K562 (cell line): ENCODE measurements at regions not wholly inside any gene's neighbourhood (a gene's known extent, or its start where the extent isn't known, plus 50 kb on each side); places are given as distances from the start of the nearest gene placed in this dataset.

Source experiments
- ATAC-seq: fragments of 200-7000 bp; cut with Tn5 transposase; 3 replicates; pipeline ENCODE4 v1.9.1; 2020; ENCODE audit warnings: moderate library complexity
- BruUV-seq: library from RNA; stranded (reverse); fragments of 400-500 nt; replicated peaks from 2 replicates; lab custom pipeline; 2021; lab: Mats Ljungman, UMichigan
- CTCF ChIA-PET: fragments of 300-600 bp; formaldehyde crosslinking; extraction: SDS; loops from one replicate; lab custom pipeline; 2021; ENCODE audit warnings: low intra/inter-chr PET ratio; lab: Yijun Ruan, JAX
- POLR2A ChIA-PET: fragments of 300-600, 350-650 bp; sonication (Branson Sonifier 250); formaldehyde crosslinking; extraction: SDS; loops from one replicate; lab custom pipeline; 2021; ENCODE audit warnings: antibody characterized with exemption, inconsistent platforms; lab: Yijun Ruan, JAX
- DNase-seq, 4 experiments: peaks; one replicate each; pipeline versions ENCODE4 v3.0.0 to v3.0.0-alpha.2; 2011 to 2018; ENCODE audit warnings: low spot score in 3 of 4, mixed read lengths in 3 of 4; ENCODE audit errors: extremely low read depth in 1 of 4
- FAIRE-seq: peaks from 2 replicates; lab custom pipeline; 2011; peaks lifted over from hg19 to GRCh38; lab: Jason Lieb, UNC
- H2AFZ ChIP-seq: 2 replicates; pipeline ENCODE4 v1.6.0; 2011; ENCODE audit warnings: low read depth, low read length, control low read depth, inconsistent platforms
- H3K27ac ChIP-seq: fragments of 200-600 bp; 3 replicates; pipeline ENCODE4 v1.8.0; 2011; ENCODE audit warnings: low read depth, mild to moderate bottlenecking, control low read depth, inconsistent platforms, low read length, moderate library complexity, mixed read lengths; ENCODE audit errors: extremely low read depth
- H3K27me3 ChIP-seq, 2 experiments: fragments of 300-600 bp in 1 of 2; 2 replicates in 1 of 2; 3 replicates in 1 of 2; pipeline versions ENCODE4 v1.6.0 to v1.8.0; 2011; ENCODE audit warnings: inconsistent platforms in 2 of 2, low read length in 2 of 2, mild to moderate bottlenecking in 1 of 2, mixed read lengths in 1 of 2, moderate library complexity in 1 of 2; ENCODE audit not compliant: control insufficient read depth in 2 of 2, insufficient read depth in 2 of 2
- H3K36me3 ChIP-seq: fragments of 300-600 bp; 3 replicates; pipeline ENCODE4 v1.8.0; 2011; ENCODE audit warnings: mild to moderate bottlenecking, low read length, inconsistent platforms; ENCODE audit not compliant: control insufficient read depth, insufficient read depth
- H3K4me1 ChIP-seq, 2 experiments: fragments of 200-600 bp in 1 of 2; replicated peaks in 1 of 2; 2 replicates in 1 of 2; 3 replicates in 1 of 2; pipeline versions ENCODE4 v1.5.1 to v1.8.0; 2011; ENCODE audit warnings: inconsistent platforms in 2 of 2, low read length in 2 of 2, mild to moderate bottlenecking in 1 of 2, mixed read lengths in 1 of 2, moderate library complexity in 1 of 2; ENCODE audit not compliant: control insufficient read depth in 2 of 2, insufficient read depth in 2 of 2
- H3K4me2 ChIP-seq: 2 replicates; pipeline ENCODE4 v1.6.1; 2011; ENCODE audit warnings: low read length, control low read depth, inconsistent platforms, mixed read lengths; ENCODE audit not compliant: insufficient read depth
- H3K4me3 ChIP-seq: fragments of 200-600 bp; sonication (generic), shearing (Covaris generic); 2 replicates; pipeline ENCODE4 v1.5.1; 2016; ENCODE audit warnings: control low read depth, inconsistent platforms
- H3K79me2 ChIP-seq: fragments of 200-600 bp; 3 replicates; pipeline ENCODE4 v1.8.0; 2011; ENCODE audit warnings: low read length, inconsistent platforms; ENCODE audit not compliant: control insufficient read depth, insufficient read depth
- H3K9ac ChIP-seq, 2 experiments: 2 replicates each; pipeline versions ENCODE4 v1.6.0 to v1.6.1; 2011; ENCODE audit warnings: low read depth in 2 of 2, low read length in 2 of 2, control low read depth in 1 of 2, inconsistent platforms in 1 of 2, mild to moderate bottlenecking in 1 of 2, mixed read lengths in 1 of 2; ENCODE audit not compliant: insufficient read depth in 1 of 2
- H3K9me1 ChIP-seq: one replicate; pipeline ENCODE4 v1.6.0; 2011; ENCODE audit warnings: inconsistent platforms, mild to moderate bottlenecking, low read length, moderate library complexity; ENCODE audit not compliant: control insufficient read depth, insufficient read depth
- H3K9me3 ChIP-seq: replicated peaks from 2 replicates; pipeline ENCODE4 v1.5.1; 2011; ENCODE audit warnings: low read depth, low read length, inconsistent platforms; ENCODE audit not compliant: control insufficient read depth, insufficient read depth
- H4K20me1 ChIP-seq: replicated peaks from 2 replicates; pipeline ENCODE4 v1.6.1; 2011; ENCODE audit warnings: low read length, inconsistent platforms, mixed read lengths; ENCODE audit not compliant: control insufficient read depth, insufficient read depth
- CHCHD3 ChIP-seq: fragments of 250-450 bp; sonication (Bioruptor Pico); IDR thresholded peaks from 2 replicates; pipeline ENCODE4 v2.1.2; 2022; ENCODE audit warnings: mild to moderate bottlenecking
- FOXJ2 ChIP-seq: fragments of 200-800 bp; sonication (Bioruptor generic); IDR thresholded peaks from 2 replicates; pipeline ENCODE4 v1.6.1; 2016; ENCODE audit warnings: missing genetic modification characterization, missing compliant biosample characterization
- HES1 ChIP-seq: fragments of 450-650 bp; IDR thresholded peaks from 2 replicates; pipeline ENCODE4 v1.6.1; 2016; ENCODE audit warnings: low read depth, mild to moderate bottlenecking, moderate library complexity
- MNT ChIP-seq, 2 experiments: fragments of 450-650 bp; conservative IDR thresholded peaks; 2 replicates each; pipeline ENCODE4 v1.6.1; 2017; ENCODE audit warnings: mild to moderate bottlenecking in 2 of 2, moderate library complexity in 2 of 2
- PCBP2 ChIP-seq: fragments of 200-400 bp; formaldehyde crosslinking; IDR thresholded peaks from 2 replicates; pipeline ENCODE4 v1.6.1; 2018; ENCODE audit warnings: low read length, low read depth, mild to moderate bottlenecking, moderate library complexity; ENCODE audit not compliant: poor library complexity, severe bottlenecking
- RBM34 ChIP-seq: fragments of 200-400 bp; formaldehyde crosslinking; IDR thresholded peaks from 2 replicates; pipeline ENCODE4 v1.6.1; 2018; ENCODE audit warnings: low read length, borderline replicate concordance; ENCODE audit not compliant: insufficient read depth
- RERE ChIP-seq: sonication (generic); formaldehyde crosslinking; IDR thresholded peaks from 2 replicates; pipeline ENCODE4 v1.8.0; 2023; ENCODE audit warnings: missing genetic modification reagents, mild to moderate bottlenecking, borderline replicate concordance
- SOX6 ChIP-seq: fragments of 450-650 bp; IDR thresholded peaks from 2 replicates; pipeline ENCODE4 v1.6.1; 2014; ENCODE audit warnings: mild to moderate bottlenecking
- TAL1 ChIP-seq: fragments of 450-650 bp; IDR thresholded peaks from 2 replicates; pipeline ENCODE4 v1.6.1; 2016; ENCODE audit warnings: mild to moderate bottlenecking
- TEAD2 ChIP-seq: fragments of 450-650 bp; IDR thresholded peaks from 2 replicates; pipeline ENCODE4 v1.6.1; 2016; ENCODE audit warnings: missing genetic modification characterization, control low read depth, missing compliant biosample characterization
- USF2 ChIP-seq: sonication (generic); formaldehyde crosslinking; IDR thresholded peaks from 2 replicates; pipeline ENCODE4 v1.5.0; 2020; ENCODE audit warnings: missing genetic modification reagents
- ZNF655 ChIP-seq: fragments of 250-450 bp; sonication (Bioruptor Pico); IDR thresholded peaks from 2 replicates; pipeline ENCODE4 v1.5.0; 2021
- WGBS: fragments of 100-300 bp; shearing (Covaris generic); methylation state at CpG from one replicate; pipeline ENCODE4 v1.1.6; 2016; ENCODE audit warnings: low coverage, mixed read lengths; ENCODE audit not compliant: insufficient coverage; ENCODE audit errors: missing lambda C conversion rate; 5-methylcytosine and 5-hydroxymethylcytosine counted together
- in situ Hi-C: fragments of 300-500 bp; cut with MboI; formaldehyde crosslinking; loops from 4 replicates; pipeline ENCODE4 v1.15.0; 2018; ENCODE audit warnings: inconsistent platforms, mixed read lengths
- intact Hi-C: fragments of 100-400 bp; cut with micrococcal nuclease; formaldehyde crosslinking; loops from 2 replicates; pipeline ENCODE4 v1.14.2; 2022

GRCh38 chr5:163724305-163724704 lies 218.9 kb downstream of the MAT2B start (continued):
- TF ChIP-seq RERE (CRISPR knock-in tag) (no peak), FOXJ2 (tag) (no peak), CHCHD3 (CRISPR knock-in tag) (no peak)

GRCh38 chr5:163727028-163727427 lies 221.6 kb downstream of the MAT2B start:
- DNase-seq: no peak
- in situ Hi-C loops: no loop called here
- H3K27ac ChIP-seq: no peak overlapping the region
- H4K20me1 ChIP-seq: no peaks in the 10 kb centered on the region
- ChIA-PET CTCF (no interaction called here), POLR2A (no interaction called here)
- H3K9me3 ChIP-seq: no peaks in the 10 kb centered on the region; the same call in 1 of the 2 replicates
- no TSS peak for BruUV-seq
- no peak overlapping the region for H3K4me2 ChIP-seq
- H3K79me2 ChIP-seq: no peaks in the 10 kb centered on the region
- 3% methylated on average over 4 of the region's 4 CpGs for WGBS
- H3K4me3 ChIP-seq: no peak overlapping the region
- H3K27me3 ChIP-seq: no peaks in the 10 kb centered on the region
- H3K9ac ChIP-seq: no peak overlapping the region
- no peak overlapping the region for H2AFZ ChIP-seq
- H3K4me1 ChIP-seq: no peaks in the 10 kb centered on the region
- no peaks in the 10 kb centered on the region for H3K36me3 ChIP-seq
- no peaks in the 10 kb centered on the region for H3K9me1 ChIP-seq
- intact Hi-C loops: no loop called here
- no peak for ATAC-seq
- no peak for FAIRE-seq
- TF ChIP-seq USF2: no peak
- no peak for TF ChIP-seq HES1
- no peak for TF ChIP-seq ZNF655
- TF ChIP-seq SOX6: no peak
- TF ChIP-seq PCBP2: no peak
- TF ChIP-seq RBM34: no peak
- TF ChIP-seq MNT (conservative IDR thresholded peaks at IDR 0.05): no peak
- TF ChIP-seq TAL1: no peak
- TF ChIP-seq TEAD2 (tag): no peak
